OCI-LY3 (cell line): ENCODE measurements at regions not wholly inside any gene's neighbourhood (a gene's known extent, or its start where the extent isn't known, plus 50 kb on each side); places are given as distances from the start of the nearest gene placed in this dataset.
"Not testable (repeated sequence)": the region's sequence is repeated elsewhere in the genome, so short reads cannot be mapped to it uniquely, and the experiment has no call there.

Experiments used
- H2AFZ ChIP-seq: fragments of 200-600, 300-600 bp; shearing (Covaris generic); 2 replicates; pipeline ENCODE4 v1.6.0; 2014; ENCODE audit warnings: antibody characterized with exemption, low read depth, low read length
- H3K27ac ChIP-seq: fragments of 200-600, 300-600 bp; sonication (generic); 2 replicates; pipeline ENCODE4 v1.5.1; 2014; ENCODE audit warnings: mild to moderate bottlenecking, low read length, moderate library complexity, mixed read lengths
- H3K27me3 ChIP-seq: fragments of 200-600, 300-600 bp; sonication (generic); 2 replicates; pipeline ENCODE4 v1.6.1; 2014; ENCODE audit warnings: low read depth, low read length, mixed read lengths
- H3K36me3 ChIP-seq: fragments of 200-600, 300-600 bp; sonication (generic); replicated peaks from 2 replicates; pipeline ENCODE3; 2014; ENCODE audit warnings: low read depth, low read length, mixed read lengths
- H3K4me1 ChIP-seq: fragments of 300-600, 200-600 bp; sonication (generic); 2 replicates; pipeline ENCODE4 v1.6.1; 2014; ENCODE audit warnings: low read length, mixed read lengths
- H3K4me2 ChIP-seq: fragments of 200-600, 300-600 bp; sonication (generic); 2 replicates; pipeline ENCODE4 v1.6.1; 2014; ENCODE audit warnings: low read length, mixed read lengths
- H3K4me3 ChIP-seq: fragments of 300-600, 200-600 bp; sonication (generic); 2 replicates; pipeline ENCODE4 v1.5.1; 2014; ENCODE audit warnings: antibody characterized with exemption, mild to moderate bottlenecking, low read length, moderate library complexity
- H3K79me2 ChIP-seq: fragments of 300-600, 200-600 bp; shearing (Covaris generic); 2 replicates; pipeline ENCODE4 v1.6.1; 2014; ENCODE audit warnings: mild to moderate bottlenecking, low read length, mixed read lengths
- H3K9ac ChIP-seq: fragments of 300-600, 200-600 bp; shearing (Covaris generic); 2 replicates; pipeline ENCODE4 v1.6.0; 2014; ENCODE audit warnings: mild to moderate bottlenecking, low read length, moderate library complexity
- H3K9me3 ChIP-seq: fragments of 200-600, 300-600 bp; shearing (Covaris generic); 2 replicates; pipeline ENCODE4 v1.6.1; 2014; ENCODE audit warnings: low read length, mixed read lengths; ENCODE audit not compliant: insufficient read depth
- H4K20me1 ChIP-seq: fragments of 200-600, 300-600 bp; sonication (generic); 2 replicates; pipeline ENCODE4 v1.6.1; 2016; ENCODE audit warnings: low read length, mixed read lengths; ENCODE audit not compliant: insufficient read depth
- CTCF ChIP-seq: fragments of 200-600, 300-600 bp; sonication (generic); IDR thresholded peaks from 2 replicates; pipeline ENCODE4 v1.5.1; 2014; ENCODE audit warnings: antibody characterized with exemption, low read length, low read depth
- EZH2phosphoT487 ChIP-seq: fragments of 200-600 bp; shearing (Covaris generic); IDR thresholded peaks from 2 replicates; pipeline ENCODE4 v1.6.1; 2018; ENCODE audit warnings: antibody characterized with exemption, mixed run types, low read depth

DNA sequence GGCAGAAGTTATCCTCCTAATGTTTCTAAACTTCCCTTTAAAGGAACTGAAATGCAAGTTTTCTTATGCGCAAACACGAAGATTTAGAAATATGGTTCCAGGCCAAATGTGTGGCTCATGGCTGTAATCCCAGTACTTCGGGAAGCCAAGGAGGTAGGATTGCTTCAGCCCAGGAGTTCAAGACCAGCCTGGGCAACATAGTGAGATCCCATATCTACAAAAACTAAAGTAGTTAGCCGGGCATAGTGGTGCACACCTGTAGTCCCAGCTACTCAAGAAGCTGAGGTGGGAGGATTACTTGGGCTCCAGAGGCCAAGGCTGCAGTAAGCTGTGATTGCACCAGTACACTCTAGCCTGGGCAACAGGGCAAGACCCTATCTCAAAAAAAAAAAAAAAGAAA, 95.8 kb upstream of the SCAF8 start:
- no peak overlapping the region for H3K9ac ChIP-seq
- H3K27me3 ChIP-seq = no peaks in the 10 kb centered on the region
- TF ChIP-seq CTCF = no peak
- no peak for TF ChIP-seq EZH2phosphoT487
- no peak overlapping the region for H3K4me3 ChIP-seq
- H3K9me3 ChIP-seq = no peaks in the 10 kb centered on the region
- no peak overlapping the region for H3K27ac ChIP-seq
- H3K36me3 ChIP-seq = no peaks in the 10 kb centered on the region
- no peaks in the 10 kb centered on the region for H3K4me1 ChIP-seq
- no peaks in the 10 kb centered on the region for H4K20me1 ChIP-seq
- no peak overlapping the region for H2AFZ ChIP-seq
- H3K79me2 ChIP-seq = no peaks in the 10 kb centered on the region
- no peak overlapping the region for H3K4me2 ChIP-seq

- no peaks in the 10 kb centered on the region for H4K20me1 ChIP-seq
- no peak overlapping the region for H3K27ac ChIP-seq
- no peak overlapping the region for H3K4me2 ChIP-seq
- no peaks in the 10 kb centered on the region for H3K4me1 ChIP-seq
- no peak overlapping the region for H3K4me3 ChIP-seq
- no peaks in the 10 kb centered on the region for H3K9me3 ChIP-seq
- no peaks in the 10 kb centered on the region for H3K27me3 ChIP-seq
- H2AFZ ChIP-seq = no peak overlapping the region
- no peak overlapping the region for H3K9ac ChIP-seq
- TF ChIP-seq EZH2phosphoT487 = no peak
- TF ChIP-seq CTCF = no peak
- no peaks in the 10 kb centered on the region for H3K79me2 ChIP-seq
- H3K36me3 ChIP-seq = no peaks in the 10 kb centered on the region
Observed at GRCh38 chr6:154638369-154638768, 94.8 kb upstream of the SCAF8 start.

GRCh38 chr6:154639196-154639595, 94.0 kb upstream of the SCAF8 start:
- H3K9me3 ChIP-seq, H3K27me3 ChIP-seq, H2AFZ ChIP-seq, H3K36me3 ChIP-seq, H3K4me3 ChIP-seq, H4K20me1 ChIP-seq, H3K4me1 ChIP-seq, H3K79me2 ChIP-seq, H3K4me2 ChIP-seq, H3K9ac ChIP-seq, H3K27ac ChIP-seq: not testable (repeated sequence)

- no peaks in the 10 kb centered on the region for H3K9me3 ChIP-seq
- H3K9ac ChIP-seq = no peak overlapping the region
- no peaks in the 10 kb centered on the region for H4K20me1 ChIP-seq
- H3K4me3 ChIP-seq = no peak overlapping the region
- H2AFZ ChIP-seq = no peak overlapping the region
- H3K79me2 ChIP-seq = no peaks in the 10 kb centered on the region
- no peak for TF ChIP-seq CTCF
- TF ChIP-seq EZH2phosphoT487 = no peak
- H3K4me1 ChIP-seq = peaks cover 8% of the 10 kb centered on the region; the same call in 1 of the 2 replicates
- H3K36me3 ChIP-seq = no peaks in the 10 kb centered on the region
- no peak overlapping the region for H3K4me2 ChIP-seq
- no peak overlapping the region for H3K27ac ChIP-seq
- no peaks in the 10 kb centered on the region for H3K27me3 ChIP-seq
Observed at GRCh38 chr6:154648188-154648887, 84.9 kb upstream of the SCAF8 start.
